SK-N-SH (cell line): ENCODE measurements at regions not wholly inside any gene's neighbourhood (a gene's known extent, or its start where the extent isn't known, plus 50 kb on each side); places are given as distances from the start of the nearest gene placed in this dataset.

Experiments
- CHD2 ChIP-seq: fragments of 150-350 bp; IDR thresholded peaks from 2 replicates; pipeline ENCODE4 v1.6.1; 2018; ENCODE audit warnings: low read length; ENCODE audit not compliant: partially characterized antibody
- CTCF ChIP-seq: fragments of 200-600 bp; sonication (generic); IDR thresholded peaks from 2 replicates; pipeline ENCODE4 v1.6.1; 2017; ENCODE audit warnings: antibody characterized with exemption, mild to moderate bottlenecking, moderate library complexity
- FOXJ3 ChIP-seq: sonication (generic); formaldehyde crosslinking; IDR thresholded peaks from 2 replicates; pipeline ENCODE4 v1.5.1; 2020; ENCODE audit warnings: mild to moderate bottlenecking, missing genetic modification reagents
- FOXM1 ChIP-seq: IDR thresholded peaks from 2 replicates; pipeline ENCODE4 v1.4.0; 2012; ENCODE audit warnings: low read depth, mild to moderate bottlenecking
- GATA2 ChIP-seq: sonication (generic); formaldehyde crosslinking; IDR thresholded peaks from 2 replicates; pipeline ENCODE4 v1.5.0; 2020; ENCODE audit warnings: mild to moderate bottlenecking, missing genetic modification reagents
- JUND ChIP-seq: IDR thresholded peaks from 2 replicates; pipeline ENCODE4 v1.4.0; 2012
- NFIC ChIP-seq: IDR thresholded peaks from 2 replicates; pipeline ENCODE4 v1.4.0; 2012; ENCODE audit warnings: borderline replicate concordance
- REST ChIP-seq: IDR thresholded peaks from 2 replicates; pipeline ENCODE4 v1.6.1; 2012; ENCODE audit warnings: mild to moderate bottlenecking, low read depth, low read length, moderate library complexity
- USF2 ChIP-seq: fragments of 150-350 bp; IDR thresholded peaks from 2 replicates; pipeline ENCODE4 v1.6.1; 2017; ENCODE audit warnings: antibody characterized with exemption, low read length, low read depth, borderline replicate concordance
- ZBTB33 ChIP-seq: IDR thresholded peaks from 2 replicates; pipeline ENCODE4 v1.4.0; 2012; ENCODE audit warnings: low read depth, borderline replicate concordance

GRCh38 chr2:12495247-12495868 is 221.4 kb upstream of the TRIB2 start:
- TF ChIP-seq CTCF (no peak), FOXM1 (no peak), USF2 (no peak), ZBTB33 (no peak), CHD2 (no peak), FOXJ3 (no peak), REST (no peak), JUND (no peak), GATA2 (no peak), NFIC (no peak)
